ENCODE measurements at regions not wholly inside any gene's neighbourhood (a gene's known extent, or its start where the extent isn't known, plus 50 kb on each side); places are given as distances from the start of the nearest gene placed in this dataset.

DNA sequence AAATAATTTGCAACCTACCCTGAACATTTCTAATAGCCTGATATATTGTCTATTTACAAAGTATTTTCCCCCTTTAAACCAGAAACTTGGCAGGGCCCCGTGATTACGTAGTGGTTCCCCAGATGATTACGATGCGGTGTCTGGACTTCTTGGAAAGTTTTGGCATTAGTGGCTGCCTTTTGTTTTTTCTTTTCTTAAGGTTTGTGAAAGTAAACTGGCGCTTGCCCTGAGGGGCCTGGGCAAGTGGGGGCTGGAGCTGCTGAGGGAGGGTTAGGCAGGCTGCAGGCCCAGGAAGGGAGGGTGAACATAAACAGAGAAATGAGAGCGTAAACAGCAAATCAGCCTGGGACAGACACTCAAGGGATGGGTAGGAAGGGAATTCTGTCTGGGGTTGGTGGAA, 123.6 kb upstream of the MSX1 start:
- TF ChIP-seq, protein P1, sequence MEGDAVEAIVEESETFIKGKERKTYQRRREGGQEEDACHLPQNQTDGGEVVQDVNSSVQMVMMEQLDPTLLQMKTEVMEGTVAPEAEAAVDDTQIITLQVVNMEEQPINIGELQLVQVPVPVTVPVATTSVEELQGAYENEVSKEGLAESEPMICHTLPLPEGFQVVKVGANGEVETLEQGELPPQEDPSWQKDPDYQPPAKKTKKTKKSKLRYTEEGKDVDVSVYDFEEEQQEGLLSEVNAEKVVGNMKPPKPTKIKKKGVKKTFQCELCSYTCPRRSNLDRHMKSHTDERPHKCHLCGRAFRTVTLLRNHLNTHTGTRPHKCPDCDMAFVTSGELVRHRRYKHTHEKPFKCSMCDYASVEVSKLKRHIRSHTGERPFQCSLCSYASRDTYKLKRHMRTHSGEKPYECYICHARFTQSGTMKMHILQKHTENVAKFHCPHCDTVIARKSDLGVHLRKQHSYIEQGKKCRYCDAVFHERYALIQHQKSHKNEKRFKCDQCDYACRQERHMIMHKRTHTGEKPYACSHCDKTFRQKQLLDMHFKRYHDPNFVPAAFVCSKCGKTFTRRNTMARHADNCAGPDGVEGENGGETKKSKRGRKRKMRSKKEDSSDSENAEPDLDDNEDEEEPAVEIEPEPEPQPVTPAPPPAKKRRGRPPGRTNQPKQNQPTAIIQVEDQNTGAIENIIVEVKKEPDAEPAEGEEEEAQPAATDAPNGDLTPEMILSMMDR (IDR thresholded peaks at IDR 0.05): no peak
- no peak for TF ChIP-seq POLR2A (IDR thresholded peaks at IDR 0.05)

All from ovary (tissue), 3 donors.